GM18909 (cell line): ENCODE measurements at regions not wholly inside any gene's neighbourhood (a gene's known extent, or its start where the extent isn't known, plus 50 kb on each side); places are given as distances from the start of the nearest gene placed in this dataset.
"Not testable (repeated sequence)": the region's sequence is repeated elsewhere in the genome, so short reads cannot be mapped to it uniquely, and the experiment has no call there.

Experiments used
- ATAC-seq: cut with Tn5 transposase; IDR thresholded peaks from one replicate; pipeline ENCODE4 v1.9.1; 2021; ENCODE audit warnings: mild to moderate bottlenecking; ENCODE audit not compliant: unreplicated experiment, poor library complexity

DNA sequence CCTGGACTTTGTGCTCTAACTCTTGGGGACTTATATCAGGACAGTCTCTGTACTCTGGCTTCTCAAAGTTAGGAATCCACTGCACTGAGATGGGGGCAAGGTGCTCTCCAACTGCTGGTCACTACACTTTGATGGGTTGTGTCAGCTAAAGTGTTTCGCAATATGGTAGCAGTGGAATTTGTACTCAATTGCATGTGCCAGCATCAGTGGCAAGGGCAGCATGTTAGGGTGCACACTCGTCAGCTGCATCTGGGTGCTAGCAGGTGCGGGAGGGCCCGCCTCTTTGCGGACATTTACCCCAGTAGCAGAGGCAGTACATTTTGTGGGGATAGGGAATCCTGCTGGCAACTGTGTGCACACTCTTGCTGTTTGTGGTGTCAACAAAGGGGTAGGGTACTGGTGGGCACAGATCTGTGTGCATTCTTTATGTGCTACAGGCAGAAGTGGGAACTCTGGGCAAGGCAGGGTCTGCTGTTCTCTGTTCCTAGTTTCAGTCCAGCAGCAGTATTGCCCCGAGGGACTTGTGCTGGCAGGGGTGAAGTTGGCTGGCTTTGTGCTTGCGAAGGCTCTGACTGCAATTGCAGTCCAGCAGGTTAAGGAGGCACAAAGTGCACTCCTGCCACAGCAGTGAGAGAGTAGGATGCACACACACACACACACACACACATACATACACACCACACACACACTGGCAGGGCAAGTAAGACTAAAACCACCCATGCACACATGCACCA, 924.8 kb upstream of the CDH9 start:
- ATAC-seq = no peak

DNA sequence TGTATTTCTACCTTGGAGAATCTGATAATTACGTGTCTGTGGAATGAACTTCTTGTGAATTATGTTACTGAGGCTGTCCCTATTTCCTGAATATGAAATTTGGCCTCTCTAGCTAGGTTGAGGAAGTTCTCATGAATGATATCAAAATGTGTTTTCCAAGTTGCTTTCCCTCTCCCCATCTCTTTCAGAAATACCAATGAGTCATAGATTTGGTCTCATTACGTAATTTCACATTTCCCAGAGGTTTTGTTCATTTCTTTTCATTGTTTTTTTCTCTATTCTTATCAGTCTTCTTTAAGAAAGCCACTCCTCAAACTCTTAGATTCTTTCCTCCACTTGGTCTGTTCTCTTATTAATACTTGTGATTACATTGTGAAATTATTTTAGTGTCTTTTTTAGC, 923.8 kb upstream of the CDH9 start:
- no peak for ATAC-seq

DNA sequence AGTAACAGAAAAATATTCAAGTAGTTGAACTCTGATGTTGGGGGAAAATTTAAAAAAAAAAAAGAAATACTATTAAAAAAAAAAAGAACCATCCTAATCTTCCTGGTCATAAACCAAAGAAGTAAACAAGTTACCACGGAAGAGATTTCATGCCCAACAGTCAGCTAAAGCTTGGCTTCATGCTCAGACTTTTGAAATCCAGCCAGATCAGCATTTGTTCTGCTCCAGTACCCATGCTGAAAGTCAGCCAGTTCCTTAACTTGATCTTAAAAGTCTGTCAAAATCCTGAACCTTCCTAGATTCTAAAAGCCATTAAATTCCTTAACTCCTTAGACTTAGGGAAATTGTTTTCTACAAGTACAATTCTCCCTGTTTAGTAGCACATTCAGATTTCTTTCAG, 908.7 kb upstream of the CDH9 start:
- no peak for ATAC-seq

DNA sequence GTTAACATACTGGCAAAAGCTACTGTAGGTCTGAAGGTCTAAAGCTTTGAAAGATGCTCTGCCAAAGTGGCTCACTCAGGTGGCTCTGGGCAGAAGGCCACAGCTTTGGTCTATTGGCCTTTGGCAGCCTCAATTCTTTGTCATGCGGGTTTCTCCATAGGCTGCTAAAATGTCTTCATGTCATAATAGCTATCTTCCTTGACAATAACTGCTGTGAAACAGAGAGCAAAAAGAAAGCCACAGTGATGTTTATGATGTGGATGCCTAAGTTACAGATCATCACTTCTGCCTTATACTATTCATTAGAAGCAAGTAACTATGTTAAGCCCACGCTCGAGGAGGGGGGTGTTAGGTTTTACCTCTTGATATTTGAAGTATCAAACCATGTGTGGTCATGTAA, 906.1 kb upstream of the CDH9 start:
- no peak for ATAC-seq

DNA sequence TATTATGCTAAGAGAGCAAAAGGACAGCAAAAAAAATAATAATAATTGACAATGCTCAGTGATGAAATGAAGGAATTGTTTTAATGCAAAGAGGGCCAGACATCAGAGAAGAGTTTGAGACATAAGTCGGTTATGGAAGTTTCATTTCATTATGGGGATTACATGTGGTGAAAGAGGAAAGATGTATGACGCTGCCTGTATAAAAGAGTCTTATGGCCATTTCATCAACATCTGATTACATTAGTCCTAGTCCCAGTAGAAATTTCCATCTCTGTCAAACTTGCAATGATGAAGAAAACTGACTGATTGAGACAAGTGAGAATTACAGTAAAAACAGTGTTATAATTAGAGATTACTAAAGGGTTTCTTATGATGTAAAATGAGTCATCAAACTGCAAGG, 900.6 kb upstream of the CDH9 start:
- ATAC-seq = no peak

DNA sequence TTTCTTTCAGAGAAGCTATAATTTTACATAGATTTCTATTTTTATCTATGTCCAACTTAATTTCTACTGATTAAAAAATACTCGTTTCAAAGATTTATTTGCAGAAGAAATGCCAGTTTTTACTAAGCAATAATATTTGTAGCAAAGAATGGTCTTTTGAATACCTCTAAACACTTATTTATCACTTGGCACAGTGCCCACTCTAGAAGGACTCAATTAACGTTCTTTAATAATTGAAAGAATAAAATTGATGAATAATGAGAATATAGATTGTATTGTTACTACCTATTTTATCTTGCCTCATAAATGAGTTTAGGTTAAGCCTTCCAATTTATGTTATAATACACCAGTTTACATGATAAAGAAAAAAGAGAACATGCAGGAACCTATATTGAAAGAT, 889.7 kb upstream of the CDH9 start:
- no peak for ATAC-seq

DNA sequence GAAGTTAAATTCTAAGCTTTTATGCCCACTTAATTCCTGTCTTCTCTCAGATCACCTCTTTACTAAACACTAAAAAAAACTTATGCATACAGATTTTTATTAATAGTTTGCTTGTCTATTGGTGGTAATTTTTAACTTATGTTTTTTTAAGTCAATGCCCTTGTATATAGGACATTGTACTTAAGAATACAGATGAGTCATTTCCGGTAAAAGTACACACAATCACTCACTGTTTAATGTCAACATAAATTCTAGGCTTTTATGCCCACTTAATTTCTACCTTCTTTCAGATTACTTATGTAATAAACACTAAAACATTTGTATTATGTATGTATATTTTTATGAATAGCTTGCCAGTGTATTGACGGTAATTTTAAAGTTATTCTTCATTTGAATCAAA, 872.8 kb upstream of the CDH9 start:
- no peak for ATAC-seq

DNA sequence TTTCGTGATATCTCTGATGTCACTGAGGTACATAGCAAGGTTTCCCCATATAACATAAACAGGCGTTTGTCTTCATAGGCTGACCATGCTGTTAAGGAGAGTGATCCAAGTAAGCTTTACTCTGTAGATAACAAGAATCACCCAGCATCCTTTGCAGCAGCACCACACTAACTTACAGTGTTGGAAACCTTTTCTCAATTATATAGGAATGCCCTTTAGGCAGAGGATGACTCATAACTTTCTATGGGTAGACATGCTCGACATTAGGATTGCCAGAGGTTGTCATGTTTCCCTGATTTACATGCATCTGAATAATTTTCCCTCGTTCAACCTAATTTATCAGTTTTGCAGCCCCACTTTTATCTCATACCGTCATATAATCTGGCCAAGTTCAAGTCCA, 870.0 kb upstream of the CDH9 start:
- no peak for ATAC-seq

DNA sequence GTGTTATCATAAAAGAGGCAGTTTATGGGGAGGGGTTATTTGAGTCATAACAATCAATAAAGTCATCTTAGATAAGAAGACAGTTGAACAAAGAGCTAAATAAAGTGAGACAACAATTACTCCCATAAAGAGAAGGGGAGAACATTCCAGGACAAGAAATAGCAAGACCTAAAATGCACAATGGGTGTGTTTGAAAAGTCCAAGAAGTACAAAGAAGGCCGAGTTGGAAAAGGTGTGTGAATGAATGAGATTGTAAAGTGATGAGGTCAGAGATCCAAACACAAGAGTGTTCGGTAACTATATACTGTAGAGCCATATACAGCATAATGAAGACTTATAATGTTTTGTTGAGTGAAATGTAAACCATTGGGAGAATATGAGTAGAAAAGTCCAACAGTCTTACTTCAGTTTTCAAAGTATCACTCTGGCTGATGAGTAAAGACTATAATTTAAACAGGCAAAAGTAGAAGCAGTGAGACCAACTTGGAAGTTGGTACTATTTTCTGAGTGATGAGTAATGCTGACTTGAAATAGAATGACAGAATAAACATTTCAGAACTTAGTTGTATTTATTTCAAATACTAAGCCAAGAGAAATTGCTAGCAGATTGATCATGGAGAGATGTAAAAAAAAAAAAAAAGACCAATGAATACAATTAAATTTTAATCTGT, 868.7 kb upstream of the CDH9 start:
- ATAC-seq = no peak

DNA sequence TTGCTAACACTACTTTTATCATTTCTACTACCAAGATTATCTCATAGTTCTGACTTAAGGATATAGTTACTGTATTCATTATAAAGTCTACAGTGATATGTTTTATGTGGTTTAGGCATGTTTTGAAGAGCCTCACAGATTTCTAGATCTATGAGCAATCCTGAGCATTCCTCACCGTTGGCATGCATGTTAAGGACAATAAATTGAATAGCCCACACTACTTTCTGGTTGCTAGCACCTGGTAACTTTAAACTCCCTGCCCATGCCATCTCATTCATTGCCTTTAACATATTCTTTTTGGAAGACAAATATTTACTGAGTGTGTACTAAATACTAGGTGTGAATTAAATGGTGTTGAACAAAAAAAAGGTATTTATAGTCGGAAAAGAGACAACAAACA, 868.1 kb upstream of the CDH9 start:
- ATAC-seq = no peak

DNA sequence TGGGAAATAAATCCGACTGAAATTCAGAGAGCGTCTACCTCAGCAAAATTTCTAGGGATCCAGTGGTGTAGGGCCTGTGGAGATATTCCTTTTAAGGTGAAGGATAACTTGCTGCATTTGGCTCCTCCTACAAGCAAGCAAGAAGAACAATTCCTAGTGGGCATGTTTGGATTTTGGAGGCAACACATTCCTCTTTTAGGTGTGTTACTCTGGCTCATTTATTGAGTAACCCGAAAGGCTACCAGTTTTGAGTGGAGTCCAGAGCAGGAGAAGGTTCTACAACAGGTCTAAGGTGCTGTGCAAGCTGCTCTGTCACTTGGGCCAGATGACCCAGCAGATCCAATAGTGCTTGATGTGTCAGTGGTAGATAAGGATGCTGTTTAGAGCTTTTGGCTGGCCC, 862.4 kb upstream of the CDH9 start:
- ATAC-seq = no peak

DNA sequence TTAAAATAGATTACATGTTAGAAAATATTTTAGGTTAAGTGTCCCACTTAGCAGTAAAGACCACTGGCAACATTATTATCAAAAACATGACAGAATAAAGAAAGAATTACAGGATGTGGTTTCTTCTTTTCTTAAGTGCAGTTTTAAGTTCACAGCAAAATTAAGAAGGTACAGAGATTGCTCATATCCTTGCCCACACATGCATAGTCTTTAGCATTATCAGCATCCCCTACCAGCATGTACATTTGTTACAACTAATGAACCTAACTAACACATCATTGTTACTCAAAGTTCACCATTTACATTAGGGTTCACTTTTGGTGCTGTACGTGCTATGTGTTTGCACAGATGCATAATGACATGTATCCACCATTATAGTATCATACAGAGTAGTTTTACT, 837.7 kb upstream of the CDH9 start:
- ATAC-seq = no peak

DNA sequence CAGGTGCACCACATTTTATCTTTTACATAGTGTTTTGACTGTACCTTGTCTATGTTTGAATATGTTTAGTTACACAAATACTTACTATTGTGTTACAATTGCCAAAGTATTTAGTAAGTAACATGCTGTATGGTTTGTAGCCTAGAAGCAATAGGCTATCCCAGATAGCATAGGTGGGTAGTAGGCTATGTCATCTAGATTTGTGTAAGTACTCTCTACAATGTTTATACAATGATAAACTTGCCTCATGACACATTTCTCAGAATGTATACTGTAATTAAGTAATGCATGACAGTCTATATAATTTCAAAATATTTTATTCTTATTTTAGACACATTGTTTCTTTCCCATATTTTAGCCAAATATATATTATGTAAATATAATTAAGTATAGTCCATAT, 836.8 kb upstream of the CDH9 start:
- ATAC-seq = no peak

DNA sequence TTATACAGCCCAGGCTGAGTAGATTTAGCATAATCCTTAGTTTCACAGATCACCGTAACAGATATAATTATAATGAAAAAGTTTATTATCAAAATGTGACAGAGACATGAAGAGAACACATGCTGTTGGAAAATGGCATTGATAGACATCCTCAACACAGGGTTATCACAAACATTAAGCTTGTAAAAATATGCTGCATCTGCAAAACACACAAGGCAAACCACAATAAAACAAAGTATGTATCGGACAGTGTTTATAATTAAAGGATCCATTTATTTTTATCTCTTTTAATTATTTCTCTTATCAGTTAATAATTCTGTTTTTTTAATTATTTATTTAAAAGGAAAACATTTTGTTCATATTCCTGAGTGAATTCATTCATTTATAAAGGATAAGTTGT, 829.9 kb upstream of the CDH9 start:
- no peak for ATAC-seq

DNA sequence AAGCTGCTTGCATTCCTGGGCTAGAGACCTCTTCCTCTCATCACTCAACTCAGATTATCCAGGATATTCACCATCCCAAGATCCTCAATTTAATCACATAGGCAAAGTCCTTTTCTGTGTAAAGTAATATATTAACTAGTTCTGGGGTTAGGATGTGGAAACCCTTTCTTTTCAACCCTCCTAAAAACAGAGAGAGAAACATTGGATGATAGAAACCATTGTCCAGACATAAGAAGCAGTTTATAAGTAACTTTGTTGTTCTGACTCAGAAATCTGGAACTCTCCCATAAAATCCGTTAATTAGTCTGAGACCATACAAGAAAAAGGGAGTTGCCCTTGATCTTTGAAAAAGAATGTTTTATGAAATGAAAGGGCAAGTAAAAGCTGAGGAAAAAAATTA, 817.1 kb upstream of the CDH9 start:
- ATAC-seq = no peak

DNA sequence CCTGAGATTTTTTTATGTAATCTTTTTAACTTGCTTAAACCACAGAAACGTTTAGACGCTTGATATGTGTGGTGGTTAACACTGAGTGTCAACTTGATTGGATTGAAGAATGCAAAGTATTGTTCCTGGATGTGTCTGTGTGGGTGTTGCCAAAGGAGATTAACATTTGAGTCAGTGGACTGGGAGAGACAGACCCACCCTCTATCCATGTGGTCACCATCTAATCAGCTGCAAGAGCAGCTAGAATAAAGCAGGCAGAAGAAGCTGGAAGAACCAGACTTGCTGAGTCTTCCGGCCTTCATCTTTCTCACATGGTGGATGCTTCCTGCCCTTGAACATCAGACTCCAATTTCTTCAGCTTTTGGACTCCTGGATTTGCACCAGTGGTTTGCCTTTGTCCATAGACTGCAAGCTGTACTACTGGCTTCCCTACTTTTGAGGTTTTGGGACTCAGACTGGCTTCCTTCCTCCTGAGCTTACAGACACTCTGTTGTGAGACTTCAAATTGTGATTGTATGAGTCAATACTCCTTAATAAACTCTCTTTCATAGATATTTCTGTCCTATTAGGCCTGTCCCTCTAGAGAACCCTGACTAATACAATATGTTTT, 816.0 kb upstream of the CDH9 start:
- no peak for ATAC-seq

DNA sequence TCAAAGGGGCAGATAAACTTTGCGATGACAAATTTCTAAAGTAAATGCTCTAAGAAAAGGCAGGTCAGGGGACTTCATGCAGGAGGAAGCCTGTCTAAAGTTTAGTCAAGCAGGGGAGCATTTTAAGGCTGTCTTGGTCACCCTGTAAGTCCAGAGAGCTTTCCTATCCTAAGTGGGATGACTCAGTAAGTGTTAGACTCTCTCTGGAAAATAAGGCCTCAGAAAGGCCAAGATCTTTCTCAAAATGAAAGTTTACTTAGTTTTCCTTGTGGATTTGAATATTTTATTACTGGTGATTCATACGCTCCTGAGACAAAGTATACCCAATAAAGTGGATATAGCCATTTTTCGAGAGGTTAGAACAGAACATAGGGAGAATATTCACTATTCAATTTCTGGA, 806.9 kb upstream of the CDH9 start:
- ATAC-seq = no peak

DNA sequence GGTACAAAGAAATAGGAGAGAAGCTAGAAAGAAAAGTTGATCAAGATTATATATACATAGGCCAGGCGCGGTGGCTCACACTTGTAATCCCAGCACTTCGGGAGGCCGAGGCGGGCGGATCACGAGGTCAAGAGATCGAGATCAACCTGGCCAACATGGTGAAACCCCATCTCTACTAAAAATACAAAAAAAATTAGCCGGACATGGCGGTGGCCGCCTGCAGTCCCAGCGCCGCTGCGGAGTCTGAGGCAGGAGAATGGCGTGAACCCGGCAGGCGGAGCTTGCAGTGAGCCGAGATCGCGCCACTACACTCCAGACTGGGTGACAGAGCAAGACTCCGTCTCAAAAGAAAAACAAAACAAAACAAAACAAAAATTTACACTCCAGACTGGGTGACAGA, 798.3 kb upstream of the CDH9 start:
- not testable (repeated sequence) for ATAC-seq

DNA sequence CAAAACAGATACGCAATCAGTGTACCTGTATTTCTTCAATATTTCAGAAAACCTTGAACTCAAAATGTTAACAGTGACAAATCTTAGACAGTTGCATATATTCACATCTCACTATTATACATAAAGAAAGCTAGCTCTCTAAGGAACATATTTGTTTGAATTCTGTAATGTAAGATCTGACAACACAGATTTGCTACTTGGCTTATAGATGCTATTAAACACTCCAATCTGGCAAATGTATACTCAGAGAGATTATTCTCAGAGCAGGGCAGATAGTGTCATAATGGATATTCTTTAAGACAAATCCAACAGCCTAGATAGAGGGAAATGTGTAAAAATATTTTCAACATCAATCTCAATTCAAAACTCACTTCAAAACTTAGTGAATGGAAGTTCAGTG, 794.5 kb upstream of the CDH9 start:
- no peak for ATAC-seq

DNA sequence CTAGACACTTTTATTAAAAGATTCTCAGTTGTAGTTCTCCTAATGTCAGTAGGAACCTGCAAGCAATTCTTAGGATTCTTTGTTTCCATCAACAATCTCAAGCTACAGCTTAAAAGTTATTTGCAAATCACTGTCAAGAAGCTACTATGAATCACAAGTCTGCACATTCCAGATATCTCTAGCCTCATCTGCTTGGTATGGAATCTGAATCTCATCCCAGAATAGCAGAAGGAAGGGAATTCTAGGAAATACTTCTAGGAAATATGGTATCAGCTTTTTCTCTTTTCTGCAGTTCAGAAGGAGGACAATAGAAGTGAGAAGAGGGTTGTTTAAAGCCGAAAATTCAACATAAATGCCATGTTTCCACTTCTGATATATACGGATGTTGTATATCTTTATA, 792.2 kb upstream of the CDH9 start:
- no peak for ATAC-seq

DNA sequence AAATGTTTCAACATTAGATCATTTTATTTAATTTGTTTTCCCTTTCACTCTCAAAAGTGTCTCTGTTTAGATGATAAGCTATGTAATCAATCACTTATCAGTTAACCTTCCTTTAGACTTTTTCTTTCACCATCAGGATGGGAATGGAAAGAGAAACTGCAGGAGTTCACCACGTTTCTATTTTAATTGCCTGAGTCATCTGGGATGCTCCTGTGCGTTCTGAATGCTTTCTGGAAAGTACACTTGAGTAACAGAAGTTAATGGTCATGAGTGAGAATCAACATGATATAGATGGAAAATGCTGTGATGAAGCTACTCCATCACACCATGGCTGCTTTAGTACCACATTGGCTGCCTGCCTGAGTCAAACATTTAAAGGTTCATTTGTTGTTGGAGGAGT, 783.3 kb upstream of the CDH9 start:
- no peak for ATAC-seq

DNA sequence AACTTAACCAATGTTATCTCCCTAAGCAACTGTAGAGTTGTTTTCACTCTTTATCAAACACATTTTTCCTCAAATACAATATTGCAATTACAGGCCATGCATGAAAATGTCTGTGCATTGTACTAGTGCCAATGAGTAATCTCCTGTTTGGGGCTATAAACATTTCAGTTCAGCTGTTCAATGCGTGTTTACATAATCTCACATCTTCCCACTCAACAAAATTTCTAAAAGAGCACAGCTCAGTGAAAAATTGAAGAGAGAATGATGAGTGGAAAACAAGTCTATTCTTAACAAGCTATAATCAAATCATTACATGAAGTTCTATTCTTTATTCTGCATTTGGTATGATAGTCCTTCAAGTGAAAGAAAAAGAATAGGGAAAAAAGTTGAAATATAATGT, 780.5 kb upstream of the CDH9 start:
- ATAC-seq = no peak
